Left lung (tissue), 4 donors: ENCODE measurements at regions not wholly inside any gene's neighbourhood (a gene's known extent, or its start where the extent isn't known, plus 50 kb on each side); places are given as distances from the start of the nearest gene placed in this dataset.
"Not testable (repeated sequence)": the region's sequence is repeated elsewhere in the genome, so short reads cannot be mapped to it uniquely, and the experiment has no call there.

Source experiments
- ATAC-seq: fragments of 200-7000 bp; cut with Tn5 transposase; one replicate; pipeline ENCODE4 v1.9.1; 2020; ENCODE audit warnings: moderate library complexity
- DNase-seq, 4 donors: peaks; one replicate each; pipeline ENCODE4 v3.0.0-alpha.2; 2013 to 2020
- H3K27ac ChIP-seq, 2 donors: fragments of 200-600 bp; sonication (generic) in 1 of 2; one replicate each; pipeline versions ENCODE4 v1.5.0 to v1.8.0; 2020 to 2021
- H3K27me3 ChIP-seq, 2 donors: fragments of 200-600 bp; sonication (generic) in 1 of 2; one replicate each; pipeline versions ENCODE4 v1.5.0 to v1.8.0; 2020 to 2021
- H3K36me3 ChIP-seq, 2 donors: fragments of 200-600 bp; sonication (generic) in 1 of 2; one replicate each; pipeline versions ENCODE4 v1.5.0 to v1.8.0; 2020 to 2021
- H3K4me1 ChIP-seq, 2 donors: fragments of 200-600 bp; one replicate each; pipeline ENCODE4 v1.8.0; 2021
- H3K4me3 ChIP-seq, 2 donors: fragments of 200-600 bp; sonication (generic) in 1 of 2; one replicate each; pipeline versions ENCODE4 v1.5.0 to v1.8.0; 2020 to 2021; ENCODE audit warnings: mild to moderate bottlenecking in 1 of 2
- H3K9me3 ChIP-seq, 2 donors: fragments of 200-600 bp; sonication (generic) in 1 of 2; one replicate each; pipeline versions ENCODE4 v1.5.0 to v1.8.0; 2020 to 2021
- intact Hi-C, 2 donors: fragments of 100-400 bp; cut with DNase I; formaldehyde crosslinking; loops; one replicate each; pipeline versions ENCODE4 v1.11.2 to v1.14.2; 2022
- TF ChIP-seq, protein P1 (sequence below), 2 donors: fragments of 200-600 bp; sonication (generic) in 1 of 2; IDR thresholded peaks; one replicate each; pipeline versions ENCODE4 v1.5.0 to v1.8.0; 2021; ENCODE audit warnings: antibody characterized with exemption in 2 of 2
- donor health status: DM: no; HTN: yes; CAD: no.
- donor health status: DM: no; HTN: no; CAD: no.

DNA sequence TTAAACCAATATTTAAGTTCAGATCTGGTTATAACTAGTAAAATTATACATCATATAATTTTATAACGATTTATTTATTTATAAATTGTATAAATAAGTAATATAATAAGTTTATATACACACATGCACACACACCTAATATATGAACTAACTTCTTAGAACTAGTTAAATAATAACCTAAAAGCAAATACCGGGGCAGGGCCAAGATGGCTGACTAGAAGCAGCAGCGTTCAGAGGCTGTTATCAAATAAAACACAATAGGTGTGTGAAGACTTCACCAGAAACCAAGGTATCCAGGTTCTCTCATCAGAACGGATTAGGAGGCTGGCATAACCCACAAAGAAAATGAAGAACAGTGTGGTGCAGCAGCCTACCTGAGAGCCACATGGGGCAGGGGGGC lies 653.6 kb upstream of the CBLB start:
- Histone ChIP-seq H3K4me1 (no peaks in the 10 kb centered on the region), H3K27ac (no peak overlapping the region), H3K4me3 (no peak overlapping the region), H3K27me3 (no peaks in the 10 kb centered on the region), H3K36me3 (no peaks in the 10 kb centered on the region), H3K9me3 (peaks cover 0 to 6% of the 10 kb centered on the region in 2 donors)
- no peak for DNase-seq
- intact Hi-C loops = no loop called here
- ATAC-seq = no peak
- TF ChIP-seq, protein P1, sequence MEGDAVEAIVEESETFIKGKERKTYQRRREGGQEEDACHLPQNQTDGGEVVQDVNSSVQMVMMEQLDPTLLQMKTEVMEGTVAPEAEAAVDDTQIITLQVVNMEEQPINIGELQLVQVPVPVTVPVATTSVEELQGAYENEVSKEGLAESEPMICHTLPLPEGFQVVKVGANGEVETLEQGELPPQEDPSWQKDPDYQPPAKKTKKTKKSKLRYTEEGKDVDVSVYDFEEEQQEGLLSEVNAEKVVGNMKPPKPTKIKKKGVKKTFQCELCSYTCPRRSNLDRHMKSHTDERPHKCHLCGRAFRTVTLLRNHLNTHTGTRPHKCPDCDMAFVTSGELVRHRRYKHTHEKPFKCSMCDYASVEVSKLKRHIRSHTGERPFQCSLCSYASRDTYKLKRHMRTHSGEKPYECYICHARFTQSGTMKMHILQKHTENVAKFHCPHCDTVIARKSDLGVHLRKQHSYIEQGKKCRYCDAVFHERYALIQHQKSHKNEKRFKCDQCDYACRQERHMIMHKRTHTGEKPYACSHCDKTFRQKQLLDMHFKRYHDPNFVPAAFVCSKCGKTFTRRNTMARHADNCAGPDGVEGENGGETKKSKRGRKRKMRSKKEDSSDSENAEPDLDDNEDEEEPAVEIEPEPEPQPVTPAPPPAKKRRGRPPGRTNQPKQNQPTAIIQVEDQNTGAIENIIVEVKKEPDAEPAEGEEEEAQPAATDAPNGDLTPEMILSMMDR (IDR thresholded peaks at IDR 0.05) = no peak

DNA sequence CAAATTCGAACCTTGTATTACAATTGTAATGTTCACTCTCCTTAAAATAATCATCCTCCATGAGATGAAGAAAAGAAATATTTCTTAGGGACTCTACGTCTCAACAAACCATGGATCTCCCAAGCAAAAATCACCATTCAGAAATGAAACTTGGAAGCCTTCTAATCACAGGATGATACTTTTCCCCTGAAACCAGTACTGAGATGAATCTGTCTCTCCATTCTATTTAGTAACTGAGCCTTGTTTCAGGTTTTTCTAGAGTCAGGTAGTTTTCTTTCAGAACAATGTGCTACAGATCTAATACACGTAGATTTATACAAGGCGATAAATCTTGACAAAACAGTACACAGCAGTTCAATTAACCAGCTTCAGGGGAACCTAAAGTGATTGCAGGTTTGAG lies 660.1 kb upstream of the CBLB start:
- intact Hi-C loops = no loop called here
- Histone ChIP-seq H3K4me3 (no peak overlapping the region), H3K36me3 (no peaks in the 10 kb centered on the region), H3K4me1 (no peaks in the 10 kb centered on the region), H3K9me3 (peaks cover 0 to 9% of the 10 kb centered on the region in 2 donors), H3K27ac (no peak overlapping the region), H3K27me3 (no peaks in the 10 kb centered on the region)
- TF ChIP-seq, protein P1 (IDR thresholded peaks at IDR 0.05) = no peak
- ATAC-seq (no peak), DNase-seq (no peak)

DNA sequence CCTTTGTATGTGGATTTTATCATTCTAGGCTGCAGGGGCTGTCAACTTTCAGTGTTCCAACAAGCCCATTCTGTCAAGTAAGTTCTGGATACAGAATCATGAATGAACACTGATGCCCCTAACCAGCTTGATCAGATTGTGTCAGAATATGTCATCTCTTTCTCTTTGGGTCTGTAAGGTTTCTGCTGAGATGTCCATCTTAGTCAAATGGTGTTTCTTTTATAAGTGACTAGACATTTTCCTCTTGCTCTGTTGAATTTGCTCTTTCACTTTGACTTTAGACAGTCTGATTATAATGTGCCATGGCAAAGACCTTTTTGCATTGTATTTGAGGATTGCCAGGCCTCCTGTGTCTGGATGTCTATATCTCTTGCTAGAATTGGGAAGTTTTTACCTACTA lies 660.9 kb upstream of the CBLB start:
- Histone ChIP-seq H3K36me3 (no peaks in the 10 kb centered on the region), H3K4me3 (no peak overlapping the region), H3K4me1 (no peaks in the 10 kb centered on the region), H3K27me3 (no peaks in the 10 kb centered on the region), H3K9me3 (peaks cover 0 to 9% of the 10 kb centered on the region in 2 donors), H3K27ac (no peak overlapping the region)
- no peak for DNase-seq
- intact Hi-C loops = no loop called here
- TF ChIP-seq, protein P1 (IDR thresholded peaks at IDR 0.05) = no peak
- no peak for ATAC-seq

DNA sequence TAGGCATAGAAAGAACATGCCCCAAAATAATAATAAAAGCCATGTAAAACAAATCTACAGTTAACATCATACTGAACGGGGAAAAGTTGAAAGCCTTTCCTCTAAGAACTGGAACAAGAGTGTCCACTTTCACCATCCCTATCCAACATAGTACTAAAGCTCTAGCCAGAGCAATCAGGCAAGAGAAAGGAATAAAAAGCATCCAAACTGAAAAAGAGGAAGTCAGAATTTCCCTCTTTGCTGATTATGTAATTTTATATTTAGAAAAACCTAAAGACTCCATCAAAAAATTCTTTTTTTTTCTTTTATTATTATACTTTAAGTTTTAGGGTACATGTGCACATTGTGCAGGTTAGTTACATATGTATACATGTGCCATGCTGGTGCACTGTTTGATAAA lies 661.6 kb upstream of the CBLB start:
- no peaks in the 10 kb centered on the region for H3K36me3 ChIP-seq
- TF ChIP-seq, protein P1 (IDR thresholded peaks at IDR 0.05) = no peak
- H3K9me3 ChIP-seq = peaks cover 0 to 9% of the 10 kb centered on the region in 2 donors
- ATAC-seq = no peak
- no peak overlapping the region for H3K4me3 ChIP-seq
- no peaks in the 10 kb centered on the region for H3K27me3 ChIP-seq
- no peaks in the 10 kb centered on the region for H3K4me1 ChIP-seq
- no peak overlapping the region for H3K27ac ChIP-seq
- no peak for DNase-seq
- intact Hi-C loops = no loop called here

DNA sequence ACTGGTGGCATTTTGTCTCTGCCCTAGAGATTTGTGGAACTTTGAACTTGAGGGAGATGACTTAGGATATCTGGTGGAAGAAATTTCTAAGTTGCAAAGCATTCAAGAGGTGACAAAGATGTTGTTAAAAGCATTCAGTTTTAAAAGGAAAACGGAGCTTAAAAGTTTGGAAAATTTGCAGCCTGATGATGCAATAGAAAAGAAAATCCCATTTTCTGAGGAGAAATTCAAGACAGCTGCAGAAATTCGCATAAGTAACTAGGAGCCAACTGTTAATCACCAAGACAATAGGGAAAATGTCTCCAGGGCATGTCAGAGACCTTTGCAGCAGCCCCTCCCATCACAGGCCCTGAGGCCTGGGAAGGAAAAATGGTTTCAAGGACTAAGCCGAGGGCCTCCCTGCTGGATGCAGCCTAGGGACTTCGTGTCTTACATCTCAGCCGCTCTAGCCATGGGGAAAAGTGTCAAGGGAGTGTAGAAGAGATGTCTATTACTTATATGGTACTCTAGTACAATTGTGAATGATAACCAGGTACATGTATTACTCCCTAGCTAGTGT lies 663.0 kb upstream of the CBLB start:
- H3K36me3 ChIP-seq, intact Hi-C loops, H3K27ac ChIP-seq, H3K27me3 ChIP-seq, H3K4me3 ChIP-seq, ATAC-seq, H3K4me1 ChIP-seq, DNase-seq: not testable (repeated sequence)
- peaks cover 0 to 11% of the 10 kb centered on the region in 2 donors for H3K9me3 ChIP-seq
